Glutamatergic neuron (in vitro differentiated cells): ENCODE measurements at regions not wholly inside any gene's neighbourhood (a gene's known extent, or its start where the extent isn't known, plus 50 kb on each side); places are given as distances from the start of the nearest gene placed in this dataset.

ENCODE experiments used
- DNase-seq: peaks from one replicate; pipeline ENCODE4 v3.0.0; 2022
- H3K27ac Mint-ChIP-seq: one replicate; pipeline ENCODE4 v1.8.0; 2020; ENCODE audit warnings: mild to moderate bottlenecking, mixed read lengths, inconsistent platforms; ENCODE audit not compliant: unreplicated experiment
- H3K27me3 Mint-ChIP-seq: one replicate; pipeline ENCODE4 v1.8.0; 2020; ENCODE audit warnings: mild to moderate bottlenecking, moderate library complexity, mixed read lengths, inconsistent platforms; ENCODE audit not compliant: unreplicated experiment
- H3K36me3 Mint-ChIP-seq: one replicate; pipeline ENCODE4 v1.8.0; 2020; ENCODE audit warnings: mild to moderate bottlenecking, mixed read lengths, inconsistent platforms; ENCODE audit not compliant: unreplicated experiment
- H3K4me1 Mint-ChIP-seq: one replicate; pipeline ENCODE4 v1.8.0; 2020; ENCODE audit warnings: mild to moderate bottlenecking, low read depth, mixed read lengths, inconsistent platforms; ENCODE audit not compliant: unreplicated experiment
- H3K4me3 Mint-ChIP-seq: one replicate; pipeline ENCODE4 v1.8.0; 2020; ENCODE audit warnings: mild to moderate bottlenecking, mixed read lengths, inconsistent platforms; ENCODE audit not compliant: unreplicated experiment
- H3K9me3 Mint-ChIP-seq: one replicate; pipeline ENCODE4 v1.8.0; 2020; ENCODE audit warnings: mild to moderate bottlenecking, moderate library complexity, mixed read lengths, inconsistent platforms; ENCODE audit not compliant: unreplicated experiment
- CTCF ChIP-seq: fragments of 200-600 bp; sonication (generic); IDR thresholded peaks from one replicate; pipeline ENCODE4 v1.5.0; 2021; ENCODE audit not compliant: partially characterized antibody, unreplicated experiment

GRCh38 chr7:27431465-27431864 lies 188.9 kb downstream of the EVX1 start:
- no peaks in the 10 kb centered on the region for H3K27me3 Mint-ChIP-seq
- no peaks in the 10 kb centered on the region for H3K9me3 Mint-ChIP-seq
- no peak overlapping the region for H3K27ac Mint-ChIP-seq
- H3K36me3 Mint-ChIP-seq, result no peaks in the 10 kb centered on the region
- peaks cover 2% of the 10 kb centered on the region for H3K4me1 Mint-ChIP-seq
- no peak overlapping the region for H3K4me3 Mint-ChIP-seq
- no peak for DNase-seq
- TF ChIP-seq CTCF, result no peak

GRCh38 chr7:27433581-27433980 lies 191.0 kb downstream of the EVX1 start:
- Mint-ChIP-seq H3K36me3 (no peaks in the 10 kb centered on the region), H3K9me3 (no peaks in the 10 kb centered on the region), H3K4me1 (peaks cover 2% of the 10 kb centered on the region), H3K4me3 (no peak overlapping the region), H3K27me3 (no peaks in the 10 kb centered on the region), H3K27ac (no peak overlapping the region)
- TF ChIP-seq CTCF, result no peak
- no peak for DNase-seq

GRCh38 chr7:27434756-27435400 lies 192.3 kb downstream of the EVX1 start:
- Mint-ChIP-seq H3K9me3 (no peaks in the 10 kb centered on the region), H3K27me3 (no peaks in the 10 kb centered on the region), H3K4me1 (peaks cover 2% of the 10 kb centered on the region), H3K36me3 (no peaks in the 10 kb centered on the region), H3K4me3 (no peak overlapping the region), H3K27ac (no peak overlapping the region)
- no peak for TF ChIP-seq CTCF
- no peak for DNase-seq

GRCh38 chr7:27435461-27435860 lies 192.9 kb downstream of the EVX1 start:
- peaks cover 2% of the 10 kb centered on the region for H3K4me1 Mint-ChIP-seq
- TF ChIP-seq CTCF, result no peak
- no peaks in the 10 kb centered on the region for H3K9me3 Mint-ChIP-seq
- H3K27ac Mint-ChIP-seq, result no peak overlapping the region
- H3K36me3 Mint-ChIP-seq, result no peaks in the 10 kb centered on the region
- H3K27me3 Mint-ChIP-seq, result no peaks in the 10 kb centered on the region
- H3K4me3 Mint-ChIP-seq, result no peak overlapping the region
- no peak for DNase-seq

GRCh38 chr7:27438881-27439589 lies 196.4 kb downstream of the EVX1 start:
- no peak overlapping the region for H3K4me3 Mint-ChIP-seq
- DNase-seq, result no peak
- no peaks in the 10 kb centered on the region for H3K27me3 Mint-ChIP-seq
- peaks cover 2% of the 10 kb centered on the region for H3K4me1 Mint-ChIP-seq
- H3K9me3 Mint-ChIP-seq, result no peaks in the 10 kb centered on the region
- no peak for TF ChIP-seq CTCF
- no peak overlapping the region for H3K27ac Mint-ChIP-seq
- H3K36me3 Mint-ChIP-seq, result no peaks in the 10 kb centered on the region
